WI38 (cell line): ENCODE measurements at regions not wholly inside any gene's neighbourhood (a gene's known extent, or its start where the extent isn't known, plus 50 kb on each side); places are given as distances from the start of the nearest gene placed in this dataset.

ENCODE experiments used
- H3K4me3 ChIP-seq: 2 replicates; pipeline ENCODE4 v1.5.1; 2011; ENCODE audit warnings: low read depth, mild to moderate bottlenecking, control low read depth, low read length
- CTCF ChIP-seq: IDR thresholded peaks from 2 replicates; pipeline ENCODE4 v1.5.1; 2012; ENCODE audit warnings: low read depth, mild to moderate bottlenecking, control low read depth, low read length

GRCh38 chr7:13153742-13154141 lies 466.3 kb downstream of the ARL4A start:
- no peak for TF ChIP-seq CTCF
- no peak overlapping the region for H3K4me3 ChIP-seq

DNA sequence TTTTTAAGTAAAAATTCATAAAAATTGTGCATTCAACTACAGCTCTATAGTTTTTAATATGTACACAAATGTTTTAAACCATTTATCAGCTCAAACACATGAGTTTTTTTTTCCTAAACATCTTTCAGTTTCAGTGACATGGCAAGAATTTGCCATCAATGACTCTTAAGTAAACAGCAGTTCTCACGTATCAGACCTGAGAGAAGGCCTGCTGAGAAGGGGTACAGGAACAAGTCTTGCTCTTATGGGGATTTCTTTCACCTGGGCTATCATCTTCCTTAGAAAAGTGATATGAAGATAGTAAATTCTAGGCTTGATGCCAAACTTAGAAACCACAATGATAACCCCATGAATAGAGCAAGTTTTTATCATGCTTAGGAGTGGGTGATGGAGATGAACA lies 467.8 kb downstream of the ARL4A start:
- H3K4me3 ChIP-seq, result no peak overlapping the region
- no peak for TF ChIP-seq CTCF

DNA sequence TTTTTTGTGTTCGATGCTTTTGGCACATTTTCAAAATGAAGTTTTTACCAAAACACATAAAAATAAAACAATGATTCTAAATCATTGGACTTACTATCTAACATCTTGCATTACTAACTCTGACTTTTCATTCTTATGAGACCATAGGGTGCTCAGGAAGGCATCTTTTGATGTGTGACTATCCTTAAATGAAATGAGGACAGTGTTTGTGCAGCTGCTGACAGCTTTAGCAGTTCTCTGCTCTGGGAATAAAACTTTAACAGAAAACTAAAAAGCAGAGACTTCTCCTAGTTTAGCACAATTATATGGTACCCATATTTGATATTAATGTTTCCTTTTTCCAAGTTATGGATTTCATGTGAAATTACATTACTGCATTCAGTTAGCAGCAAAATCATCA lies 471.6 kb downstream of the ARL4A start:
- H3K4me3 ChIP-seq, result no peak overlapping the region
- no peak for TF ChIP-seq CTCF

DNA sequence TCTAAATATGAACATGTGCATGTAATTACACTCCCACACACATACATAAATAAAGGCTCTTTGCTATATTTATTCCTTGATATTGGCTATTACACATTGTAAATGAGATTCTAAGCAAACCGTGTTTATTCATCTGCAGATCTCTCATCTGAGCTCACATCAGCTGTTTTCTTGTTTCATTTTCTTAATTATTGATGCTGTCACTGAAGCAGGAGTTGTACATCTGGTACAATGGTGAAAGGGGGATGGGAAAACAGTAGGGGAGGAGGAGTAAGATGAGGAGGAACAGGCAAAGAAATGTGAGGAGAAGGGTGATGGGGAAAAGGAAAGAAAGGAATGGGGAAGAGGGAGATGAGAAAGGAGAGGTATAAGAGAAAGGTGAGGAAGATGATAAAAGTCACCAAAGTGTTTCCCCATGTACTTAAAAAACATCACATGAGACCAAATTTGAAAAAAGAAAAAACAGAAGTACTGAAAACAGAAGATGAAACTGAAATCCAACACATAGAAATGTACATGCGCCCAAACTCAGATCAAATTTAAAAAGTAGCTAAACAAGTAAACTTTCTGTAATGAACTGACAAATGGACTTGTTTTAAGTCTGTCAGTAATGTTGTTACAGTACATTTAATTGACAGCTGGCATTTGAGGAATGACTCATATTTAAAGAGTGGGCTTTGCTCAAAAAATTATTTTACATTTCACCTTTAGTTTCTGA lies 472.2 kb downstream of the ARL4A start:
- H3K4me3 ChIP-seq, result no peak overlapping the region
- TF ChIP-seq CTCF, result no peak

GRCh38 chr7:13161125-13161524 lies 473.7 kb downstream of the ARL4A start:
- no peak overlapping the region for H3K4me3 ChIP-seq
- TF ChIP-seq CTCF, result no peak

- H3K4me3 ChIP-seq, result no peak overlapping the region
- no peak for TF ChIP-seq CTCF
Measured at GRCh38 chr7:13165854-13166253, 478.4 kb downstream of the ARL4A start.

DNA sequence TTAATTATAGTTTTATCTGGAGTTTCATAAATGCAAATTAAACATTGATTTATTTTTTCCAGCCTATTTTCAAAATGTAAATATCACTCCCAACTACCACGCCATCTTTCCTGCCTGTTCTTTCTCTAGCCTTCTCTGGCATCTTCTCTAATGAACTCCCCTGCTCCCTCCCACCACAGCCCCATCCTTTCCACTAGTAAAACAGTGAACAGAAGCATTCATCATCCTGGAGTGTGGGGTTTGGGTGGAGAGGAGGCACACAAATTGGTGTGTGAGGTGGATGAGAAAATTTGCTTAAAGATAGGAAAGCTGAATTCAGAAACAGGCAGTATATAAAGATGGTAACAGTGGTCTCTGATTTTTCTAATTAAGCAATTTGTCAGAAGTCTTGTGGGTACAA lies 479.4 kb downstream of the ARL4A start:
- no peak for TF ChIP-seq CTCF
- no peak overlapping the region for H3K4me3 ChIP-seq
